Stomach (tissue), 8 donors: ENCODE measurements at regions not wholly inside any gene's neighbourhood (a gene's known extent, or its start where the extent isn't known, plus 50 kb on each side); places are given as distances from the start of the nearest gene placed in this dataset.

Experiments used
- DNase-seq, 2 donors: peaks; one replicate each; pipeline versions ENCODE4 v3.0.0 to v3.0.0-alpha.2; 2013 to 2019
- H3K27ac ChIP-seq, 5 donors: fragments of 200-600 bp in 4 of 5; sonication (generic) in 4 of 5; one replicate each; pipeline ENCODE4 v1.5.1; 2013 to 2019; ENCODE audit warnings: mild to moderate bottlenecking in 1 of 5, moderate library complexity in 1 of 5
- H3K27me3 ChIP-seq, 3 donors: fragments of 200-600 bp; sonication (generic); one replicate each; pipeline ENCODE4 v1.5.1; 2017 to 2019; ENCODE audit warnings: mixed run types in 1 of 3
- H3K36me3 ChIP-seq, 4 donors: fragments of 200-600 bp; sonication (generic); 1 replicate in 3 of 4; 2 replicates in 1 of 4; pipeline ENCODE4 v1.5.1; 2016 to 2019
- H3K4me1 ChIP-seq, 4 donors: fragments of 200-600 bp; sonication (generic); one replicate each; pipeline ENCODE4 v1.5.1; 2016 to 2019
- H3K4me3 ChIP-seq, 4 donors: fragments of 200-600 bp; sonication (generic) in 3 of 4; one replicate each; pipeline ENCODE4 v1.5.1; 2016 to 2019; ENCODE audit warnings: mild to moderate bottlenecking in 1 of 4
- H3K9me3 ChIP-seq, 4 donors: fragments of 200-600 bp; sonication (generic); one replicate each; pipeline ENCODE4 v1.5.1; 2016 to 2019
- CTCF ChIP-seq, 7 experiments: fragments of 450-650 bp in 4 of 7; fragments of 200-600 bp in 3 of 7; sonication (generic) in 3 of 7; IDR thresholded peaks; one replicate each; pipeline ENCODE4 v1.5.1; 2016 to 2019; ENCODE audit warnings: antibody characterized with exemption in 7 of 7, control low read depth in 2 of 7, mild to moderate bottlenecking in 1 of 7
- EP300 ChIP-seq: sonication (generic); formaldehyde crosslinking; IDR thresholded peaks from one replicate; pipeline ENCODE4 v1.6.1; 2017; ENCODE audit warnings: antibody characterized with exemption
- POLR2A ChIP-seq, 4 donors: fragments of 450-650 bp; IDR thresholded peaks; one replicate each; pipeline ENCODE4 v1.6.1; 2016; ENCODE audit warnings: antibody characterized with exemption in 4 of 4, control low read depth in 2 of 4, mild to moderate bottlenecking in 1 of 4, moderate library complexity in 1 of 4
- POLR2AphosphoS5 ChIP-seq, 3 donors: sonication (generic); formaldehyde crosslinking; IDR thresholded peaks; one replicate each; pipeline ENCODE4 v1.6.1; 2016; ENCODE audit warnings: antibody characterized with exemption in 3 of 3
- WGBS, 5 donors: extraction: QIAGEN DNeasy Blood & Tissue Kit in 3 of 5; methylation state at CpG; one replicate each; pipeline versions ENCODE4 v1.1.5 to v1.1.7; 2013 to 2018; 5-methylcytosine and 5-hydroxymethylcytosine counted together
- intact Hi-C: fragments of 100-400 bp; cut with DNase I; formaldehyde crosslinking; loops from one replicate; pipeline ENCODE4 v1.15.1; 2023; ENCODE audit warnings: low total_unique reads
- donor health status: healthy with polysubstance abuse.
- donor health status: Bipolar disorder and iron deficiency.
- donor health status: healthy.

GRCh38 chr20:12458241-12458640, 540.5 kb downstream of the BTBD3 start:
- H3K27me3 ChIP-seq = no peaks in the 10 kb centered on the region
- TF ChIP-seq CTCF (IDR thresholded peaks at IDR 0.05) = no peak
- no peak for TF ChIP-seq POLR2A (IDR thresholded peaks at IDR 0.05)
- TF ChIP-seq POLR2AphosphoS5 (IDR thresholded peaks at IDR 0.05) = no peak
- no peak for TF ChIP-seq EP300
- no peaks in the 10 kb centered on the region for H3K9me3 ChIP-seq
- no peak overlapping the region for H3K4me3 ChIP-seq
- intact Hi-C loops = no loop called here
- DNase-seq = no peak
- no peak overlapping the region for H3K27ac ChIP-seq
- H3K36me3 ChIP-seq = no peaks in the 10 kb centered on the region
- peaks cover 0 to 7% (median 0%) of the 10 kb centered on the region in 4 donors for H3K4me1 ChIP-seq

GRCh38 chr20:12464036-12464435, 544.7 kb upstream of the SPTLC3 start:
- H3K4me3 ChIP-seq = no peak overlapping the region
- H3K27ac ChIP-seq = no peak overlapping the region
- H3K36me3 ChIP-seq = no peaks in the 10 kb centered on the region
- 52 to 78% (median 61%) methylated on average over 3 of the region's 3 CpGs for WGBS, 5 donors
- no peaks in the 10 kb centered on the region for H3K27me3 ChIP-seq
- H3K9me3 ChIP-seq = no peaks in the 10 kb centered on the region
- peaks cover 0 to 8% (median 0%) of the 10 kb centered on the region in 4 donors for H3K4me1 ChIP-seq
- intact Hi-C loops = no loop called here
- no peak for DNase-seq
- TF ChIP-seq CTCF (IDR thresholded peaks at IDR 0.05) (no peak), EP300 (no peak), POLR2AphosphoS5 (IDR thresholded peaks at IDR 0.05) (no peak), POLR2A (IDR thresholded peaks at IDR 0.05) (no peak)

- H3K36me3 ChIP-seq = no peaks in the 10 kb centered on the region
- H3K9me3 ChIP-seq = no peaks in the 10 kb centered on the region
- intact Hi-C loops = no loop called here
- no peaks in the 10 kb centered on the region for H3K27me3 ChIP-seq
- peaks cover 0 to 8% (median 0%) of the 10 kb centered on the region in 4 donors for H3K4me1 ChIP-seq
- WGBS, 5 donors = 44 to 73% (median 65%) methylated on average over 2 of the region's 2 CpGs
- H3K27ac ChIP-seq = no peak overlapping the region
- TF ChIP-seq EP300 (no peak), POLR2AphosphoS5 (IDR thresholded peaks at IDR 0.05) (no peak), CTCF (IDR thresholded peaks at IDR 0.05) (no peak), POLR2A (IDR thresholded peaks at IDR 0.05) (no peak)
- no peak overlapping the region for H3K4me3 ChIP-seq
- DNase-seq = no peak
These were observed 541.9 kb upstream of the SPTLC3 start for GRCh38 chr20:12466915-12467314.

- no peak overlapping the region for H3K4me3 ChIP-seq
- peak in 1 of 2 donors; percentile 25 for DNase-seq
- no peaks in the 10 kb centered on the region for H3K27me3 ChIP-seq
- intact Hi-C loops = no loop called here
- no peak overlapping the region for H3K27ac ChIP-seq
- H3K4me1 ChIP-seq = peaks cover 0 to 8% (median 0%) of the 10 kb centered on the region in 4 donors
- no peaks in the 10 kb centered on the region for H3K9me3 ChIP-seq
- 60 to 74% (median 66%) methylated on average over 4 of the region's 4 CpGs for WGBS, 5 donors
- no peaks in the 10 kb centered on the region for H3K36me3 ChIP-seq
- TF ChIP-seq EP300 = no peak
- no peak for TF ChIP-seq POLR2A (IDR thresholded peaks at IDR 0.05)
- TF ChIP-seq CTCF (IDR thresholded peaks at IDR 0.05) = no peak
- TF ChIP-seq POLR2AphosphoS5 (IDR thresholded peaks at IDR 0.05) = no peak
These were observed 541.0 kb upstream of the SPTLC3 start for GRCh38 chr20:12467758-12468157.
